ENCODE measurements at regions not wholly inside any gene's neighbourhood (a gene's known extent, or its start where the extent isn't known, plus 50 kb on each side); places are given as distances from the start of the nearest gene placed in this dataset.

GRCh38 chr17:55829995-55830612 lies 79.3 kb downstream of the PCTP start:
- no peak overlapping the region for H3K56ac ChIP-seq (ENCODE audit: low read length)
- H3K27ac ChIP-seq (ENCODE audit: low read depth, low read length) = no peak overlapping the region
- DNase-seq = no peak
- H4K5ac ChIP-seq (ENCODE audit: low read length) = no peak overlapping the region
- H3K27me3 ChIP-seq (ENCODE audit: insufficient read depth, low read length, poor library complexity) = no peaks in the 10 kb centered on the region
- no peak overlapping the region for H3K4ac ChIP-seq (ENCODE audit: low read depth, low read length)
- H3K23ac ChIP-seq (ENCODE audit: low read length) = no peak overlapping the region
- no peaks in the 10 kb centered on the region for H3K79me1 ChIP-seq (ENCODE audit: low read length)
- no peaks in the 10 kb centered on the region for H3K79me2 ChIP-seq (ENCODE audit: control insufficient read depth, insufficient read depth, low read length)
- no peak overlapping the region for H2BK120ac ChIP-seq (ENCODE audit: low read depth, low read length)
- H2AK5ac ChIP-seq (ENCODE audit: low read length) = no peak overlapping the region
- no peaks in the 10 kb centered on the region for H3K36me3 ChIP-seq (ENCODE audit: control insufficient read depth, insufficient read depth, low read length)
- no peak overlapping the region for H2BK5ac ChIP-seq (ENCODE audit: low read length)
- no peak overlapping the region for H3K18ac ChIP-seq (ENCODE audit: low read length)
- no peak overlapping the region for H3K9ac ChIP-seq (ENCODE audit: low read length)
- H3K4me2 ChIP-seq (ENCODE audit: low read length) = no peak overlapping the region
- no peaks in the 10 kb centered on the region for H3K4me1 ChIP-seq (ENCODE audit: control insufficient read depth, low read depth, low read length)
- no peak overlapping the region for H2BK15ac ChIP-seq (replicated peaks; ENCODE audit: low read depth)
- H3K4me3 ChIP-seq (ENCODE audit: low read length) = no peak overlapping the region
- WGBS (ENCODE audit: extremely low coverage, insufficient coverage, low lambda C conversion rate) = no CpG with 5 or more reads among the region's 6 CpGs
- no peak overlapping the region for H4K8ac ChIP-seq (ENCODE audit: low read depth, low read length)

- Histone ChIP-seq H4K8ac (ENCODE audit: low read depth, low read length) (no peak overlapping the region), H3K27ac (ENCODE audit: low read depth, low read length) (no peak overlapping the region), H2BK5ac (ENCODE audit: low read length) (no peak overlapping the region), H3K4me2 (ENCODE audit: low read length) (no peak overlapping the region), H3K36me3 (ENCODE audit: control insufficient read depth, insufficient read depth, low read length) (no peaks in the 10 kb centered on the region), H3K79me1 (ENCODE audit: low read length) (no peaks in the 10 kb centered on the region), H3K4me3 (ENCODE audit: low read length) (no peak overlapping the region), H3K27me3 (ENCODE audit: insufficient read depth, low read length, poor library complexity) (no peaks in the 10 kb centered on the region), H2BK15ac (replicated peaks; ENCODE audit: low read depth) (no peak overlapping the region), H3K23ac (ENCODE audit: low read length) (no peak overlapping the region), H2AK5ac (ENCODE audit: low read length) (no peak overlapping the region), H3K56ac (ENCODE audit: low read length) (no peak overlapping the region), H3K18ac (ENCODE audit: low read length) (no peak overlapping the region), H3K4ac (ENCODE audit: low read depth, low read length) (no peak overlapping the region), H4K5ac (ENCODE audit: low read length) (no peak overlapping the region), H3K79me2 (ENCODE audit: control insufficient read depth, insufficient read depth, low read length) (no peaks in the 10 kb centered on the region), H3K4me1 (ENCODE audit: control insufficient read depth, low read depth, low read length) (no peaks in the 10 kb centered on the region), H3K9ac (ENCODE audit: low read length) (no peak overlapping the region), H2BK120ac (ENCODE audit: low read depth, low read length) (no peak overlapping the region)
- no CpG with 5 or more reads among the region's 10 CpGs for WGBS (ENCODE audit: extremely low coverage, insufficient coverage, low lambda C conversion rate)
- no peak for DNase-seq
Observed at GRCh38 chr17:55830699-55831471, 80.0 kb downstream of the PCTP start.

GRCh38 chr17:55833306-55833705 lies 82.5 kb downstream of the PCTP start:
- no peak overlapping the region for H3K4ac ChIP-seq (ENCODE audit: low read depth, low read length)
- H2BK120ac ChIP-seq (ENCODE audit: low read depth, low read length) = no peak overlapping the region
- H4K5ac ChIP-seq (ENCODE audit: low read length) = no peak overlapping the region
- no peak overlapping the region for H2AK5ac ChIP-seq (ENCODE audit: low read length)
- H3K4me3 ChIP-seq (ENCODE audit: low read length) = no peak overlapping the region
- H2BK5ac ChIP-seq (ENCODE audit: low read length) = no peak overlapping the region
- no peaks in the 10 kb centered on the region for H3K27me3 ChIP-seq (ENCODE audit: insufficient read depth, low read length, poor library complexity)
- no peak overlapping the region for H3K23ac ChIP-seq (ENCODE audit: low read length)
- H3K36me3 ChIP-seq (ENCODE audit: control insufficient read depth, insufficient read depth, low read length) = no peaks in the 10 kb centered on the region
- H2BK15ac ChIP-seq (replicated peaks; ENCODE audit: low read depth) = no peak overlapping the region
- no peak overlapping the region for H3K4me2 ChIP-seq (ENCODE audit: low read length)
- no CpG with 5 or more reads among the region's 1 CpG for WGBS (ENCODE audit: extremely low coverage, insufficient coverage, low lambda C conversion rate)
- no peak overlapping the region for H3K9ac ChIP-seq (ENCODE audit: low read length)
- no peak overlapping the region for H4K8ac ChIP-seq (ENCODE audit: low read depth, low read length)
- no peaks in the 10 kb centered on the region for H3K79me1 ChIP-seq (ENCODE audit: low read length)
- H3K56ac ChIP-seq (ENCODE audit: low read length) = no peak overlapping the region
- no peaks in the 10 kb centered on the region for H3K4me1 ChIP-seq (ENCODE audit: control insufficient read depth, low read depth, low read length)
- no peaks in the 10 kb centered on the region for H3K79me2 ChIP-seq (ENCODE audit: control insufficient read depth, insufficient read depth, low read length)
- no peak overlapping the region for H3K27ac ChIP-seq (ENCODE audit: low read depth, low read length)
- no peak overlapping the region for H3K18ac ChIP-seq (ENCODE audit: low read length)
- no peak for DNase-seq

- no peak overlapping the region for H3K56ac ChIP-seq (ENCODE audit: low read length)
- H3K27me3 ChIP-seq (ENCODE audit: insufficient read depth, low read length, poor library complexity) = no peaks in the 10 kb centered on the region
- no peaks in the 10 kb centered on the region for H3K36me3 ChIP-seq (ENCODE audit: control insufficient read depth, insufficient read depth, low read length)
- no peak overlapping the region for H4K5ac ChIP-seq (ENCODE audit: low read length)
- H3K9ac ChIP-seq (ENCODE audit: low read length) = no peak overlapping the region
- H3K4me1 ChIP-seq (ENCODE audit: control insufficient read depth, low read depth, low read length) = no peaks in the 10 kb centered on the region
- WGBS (ENCODE audit: extremely low coverage, insufficient coverage, low lambda C conversion rate) = no CpG with 5 or more reads among the region's 5 CpGs
- no peak overlapping the region for H3K4me3 ChIP-seq (ENCODE audit: low read length)
- no peaks in the 10 kb centered on the region for H3K79me1 ChIP-seq (ENCODE audit: low read length)
- H2BK5ac ChIP-seq (ENCODE audit: low read length) = no peak overlapping the region
- no peaks in the 10 kb centered on the region for H3K79me2 ChIP-seq (ENCODE audit: control insufficient read depth, insufficient read depth, low read length)
- no peak overlapping the region for H2BK15ac ChIP-seq (replicated peaks; ENCODE audit: low read depth)
- no peak overlapping the region for H3K27ac ChIP-seq (ENCODE audit: low read depth, low read length)
- no peak for DNase-seq
- no peak overlapping the region for H3K18ac ChIP-seq (ENCODE audit: low read length)
- H3K4ac ChIP-seq (ENCODE audit: low read depth, low read length) = no peak overlapping the region
- H3K23ac ChIP-seq (ENCODE audit: low read length) = no peak overlapping the region
- no peak overlapping the region for H2AK5ac ChIP-seq (ENCODE audit: low read length)
- no peak overlapping the region for H4K8ac ChIP-seq (ENCODE audit: low read depth, low read length)
- H3K4me2 ChIP-seq (ENCODE audit: low read length) = no peak overlapping the region
- H2BK120ac ChIP-seq (ENCODE audit: low read depth, low read length) = no peak overlapping the region
Observed at GRCh38 chr17:55842405-55843158, 91.7 kb downstream of the PCTP start.

GRCh38 chr17:55843785-55844184 lies 92.9 kb downstream of the PCTP start:
- Histone ChIP-seq H3K23ac (ENCODE audit: low read length) (no peak overlapping the region), H3K4me2 (ENCODE audit: low read length) (no peak overlapping the region), H3K79me1 (ENCODE audit: low read length) (no peaks in the 10 kb centered on the region), H2AK5ac (ENCODE audit: low read length) (no peak overlapping the region), H3K56ac (ENCODE audit: low read length) (no peak overlapping the region), H3K4ac (ENCODE audit: low read depth, low read length) (no peak overlapping the region), H4K5ac (ENCODE audit: low read length) (no peak overlapping the region), H3K4me3 (ENCODE audit: low read length) (no peak overlapping the region), H2BK15ac (replicated peaks; ENCODE audit: low read depth) (no peak overlapping the region), H4K8ac (ENCODE audit: low read depth, low read length) (no peak overlapping the region), H3K18ac (ENCODE audit: low read length) (no peak overlapping the region), H3K36me3 (ENCODE audit: control insufficient read depth, insufficient read depth, low read length) (no peaks in the 10 kb centered on the region), H3K79me2 (ENCODE audit: control insufficient read depth, insufficient read depth, low read length) (no peaks in the 10 kb centered on the region), H2BK120ac (ENCODE audit: low read depth, low read length) (no peak overlapping the region), H2BK5ac (ENCODE audit: low read length) (no peak overlapping the region), H3K27me3 (ENCODE audit: insufficient read depth, low read length, poor library complexity) (no peaks in the 10 kb centered on the region), H3K27ac (ENCODE audit: low read depth, low read length) (no peak overlapping the region), H3K4me1 (ENCODE audit: control insufficient read depth, low read depth, low read length) (no peaks in the 10 kb centered on the region), H3K9ac (ENCODE audit: low read length) (no peak overlapping the region)
- DNase-seq = no peak
- WGBS (ENCODE audit: extremely low coverage, insufficient coverage, low lambda C conversion rate) = no CpG with 5 or more reads among the region's 3 CpGs

All from mesendoderm (in vitro differentiated cells).